GM21390 (cell line): ENCODE measurements at regions not wholly inside any gene's neighbourhood (a gene's known extent, or its start where the extent isn't known, plus 50 kb on each side); places are given as distances from the start of the nearest gene placed in this dataset.
A peak's percentile ranks its signal among the peaks of the same experiment; 100 is the strongest.

Experiments used
- ATAC-seq: cut with Tn5 transposase; IDR thresholded peaks from one replicate; pipeline ENCODE4 v1.9.1; 2021; ENCODE audit not compliant: unreplicated experiment

DNA sequence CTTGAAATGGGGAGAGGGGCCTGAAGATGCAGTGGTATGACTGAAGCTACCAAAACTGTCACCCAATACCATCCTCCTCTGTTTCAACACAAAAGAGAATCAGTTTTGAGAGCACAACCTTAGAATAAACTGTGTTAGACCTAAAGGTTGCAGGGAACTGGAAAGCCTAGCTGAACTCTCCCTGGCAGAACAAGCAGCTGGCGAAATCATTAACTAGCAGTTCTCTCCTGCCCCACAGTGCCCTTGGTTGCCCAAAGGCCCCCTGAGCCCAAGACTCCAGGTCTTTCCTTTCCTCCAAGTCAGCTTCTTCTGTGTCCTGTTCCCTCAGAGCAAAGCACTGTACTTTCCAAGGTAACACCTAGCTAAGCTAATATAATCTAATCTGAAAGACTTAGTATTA lies 135.4 kb upstream of the SLC30A5 start:
- ATAC-seq = no peak

DNA sequence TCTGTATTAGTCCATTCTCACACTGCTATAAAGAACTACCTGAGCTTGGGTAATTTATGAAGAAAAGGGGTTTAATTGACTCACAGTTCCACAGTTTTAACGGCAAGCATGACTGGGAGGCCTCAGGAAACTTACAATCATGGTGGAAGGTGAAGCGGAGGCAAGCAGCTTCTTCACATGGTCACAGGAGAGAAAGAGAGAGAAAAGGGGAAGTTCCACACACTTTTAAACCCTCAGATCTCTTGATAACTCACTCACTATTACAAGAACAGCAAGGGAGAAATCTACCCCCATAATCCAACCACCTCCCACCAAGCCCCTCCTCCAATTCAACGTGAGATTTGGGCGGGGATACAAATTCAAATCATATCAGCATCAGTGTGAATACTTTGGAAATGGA lies 133.4 kb upstream of the SLC30A5 start:
- ATAC-seq = no peak

DNA sequence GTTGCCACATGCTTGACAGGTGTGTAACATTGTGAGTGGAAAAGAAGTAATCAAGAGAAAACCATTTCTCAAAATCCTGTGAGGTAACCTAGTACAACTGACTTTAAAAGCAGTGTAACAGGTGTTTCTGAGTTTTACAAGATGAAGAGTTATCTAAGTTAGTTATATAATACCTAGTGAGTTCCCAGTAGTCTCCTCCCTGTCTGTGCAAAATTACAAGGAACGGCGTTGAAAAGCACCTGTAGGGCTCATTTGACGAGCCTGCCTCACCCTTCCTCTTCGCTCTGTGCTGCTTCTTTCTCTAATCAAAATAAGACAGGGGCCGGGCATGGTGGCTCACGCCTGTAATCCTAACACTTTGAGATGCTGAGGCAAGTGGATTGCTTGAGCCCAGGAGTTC lies 132.9 kb upstream of the SLC30A5 start:
- no peak for ATAC-seq

DNA sequence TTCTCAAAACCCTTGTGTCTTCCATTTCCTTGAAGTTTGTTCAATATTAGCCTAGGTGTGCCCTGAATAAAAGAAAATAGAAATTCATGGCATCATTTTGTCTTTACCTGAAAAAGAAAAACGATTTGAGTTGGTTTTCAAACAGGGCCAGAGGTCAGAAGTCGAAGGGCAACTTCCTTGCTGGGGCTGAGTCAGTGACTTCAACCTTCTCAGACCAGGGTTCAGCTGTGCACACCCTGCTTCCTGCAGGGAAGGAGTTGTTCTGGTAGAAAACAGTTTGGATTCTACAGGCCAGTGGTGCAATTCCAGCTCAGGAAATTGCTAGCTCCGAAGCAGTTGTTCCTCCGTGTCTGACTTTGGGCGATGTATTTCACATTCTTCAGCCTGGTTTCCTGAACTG lies 132.1 kb upstream of the SLC30A5 start:
- ATAC-seq = no peak

DNA sequence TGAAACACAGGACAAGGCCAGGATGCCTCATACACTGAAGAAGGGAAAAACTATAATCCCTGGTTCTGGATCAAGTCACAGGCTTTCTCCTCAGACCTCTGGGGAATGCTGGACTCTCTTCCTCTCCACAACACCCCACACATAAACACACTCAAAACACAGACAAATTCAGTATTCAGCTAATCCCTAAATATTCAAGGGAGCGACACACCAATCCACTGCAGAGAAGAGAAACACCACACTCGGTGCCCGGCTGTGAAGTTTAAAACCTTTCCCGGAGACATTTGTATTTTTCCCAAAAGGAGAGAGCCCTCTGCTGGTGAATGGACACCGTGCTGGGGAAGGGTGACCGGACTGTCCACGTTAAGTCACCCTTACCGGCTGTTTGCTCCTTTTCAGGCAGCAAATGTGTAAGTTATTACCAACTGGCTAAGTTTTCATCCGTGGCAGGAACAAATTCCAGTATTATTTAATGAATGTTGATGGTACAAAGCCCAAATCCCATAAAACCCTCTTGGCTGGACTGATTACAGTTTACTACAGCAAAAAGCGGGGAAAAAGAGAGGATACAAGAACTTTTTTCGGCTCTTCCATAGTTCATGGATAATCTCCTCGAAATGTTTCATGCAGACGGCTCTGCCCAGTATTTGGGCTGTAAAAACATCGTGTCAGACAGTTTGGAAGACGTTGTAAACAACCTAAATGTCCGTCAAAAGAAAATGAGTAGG lies 130.9 kb upstream of the SLC30A5 start:
- no peak for ATAC-seq

DNA sequence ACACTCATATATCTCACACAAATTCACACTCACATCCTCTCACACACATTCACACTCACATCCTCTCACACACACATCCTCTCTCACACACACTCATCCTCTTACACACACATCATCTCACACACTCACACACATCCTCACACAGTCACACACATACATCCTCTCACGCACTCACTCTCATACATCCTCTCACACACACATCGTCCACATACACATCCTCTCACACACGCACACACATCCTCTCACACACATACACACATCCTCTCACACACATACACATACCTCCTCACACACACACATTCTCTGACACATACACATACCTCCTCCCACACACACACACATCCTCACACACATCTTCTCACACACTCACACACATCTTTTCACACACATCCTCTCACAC lies 129.1 kb upstream of the SLC30A5 start:
- ATAC-seq = no peak

DNA sequence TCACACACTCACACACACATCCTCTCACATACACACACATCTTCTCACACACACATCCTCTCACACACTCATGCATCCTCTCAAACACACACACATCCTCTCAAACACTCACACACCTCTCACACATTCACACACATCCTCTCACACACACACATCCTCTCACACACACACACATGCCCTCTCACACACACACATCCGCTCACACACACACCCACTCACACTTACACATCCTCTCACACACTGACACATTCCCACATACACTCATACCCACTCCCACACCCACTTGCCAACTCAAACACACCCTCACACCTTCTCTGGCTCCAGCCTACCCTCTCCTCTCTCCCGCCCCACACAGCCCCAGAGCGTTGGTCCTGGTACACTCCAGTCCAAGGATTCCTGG lies 127.9 kb upstream of the SLC30A5 start:
- ATAC-seq = no peak

DNA sequence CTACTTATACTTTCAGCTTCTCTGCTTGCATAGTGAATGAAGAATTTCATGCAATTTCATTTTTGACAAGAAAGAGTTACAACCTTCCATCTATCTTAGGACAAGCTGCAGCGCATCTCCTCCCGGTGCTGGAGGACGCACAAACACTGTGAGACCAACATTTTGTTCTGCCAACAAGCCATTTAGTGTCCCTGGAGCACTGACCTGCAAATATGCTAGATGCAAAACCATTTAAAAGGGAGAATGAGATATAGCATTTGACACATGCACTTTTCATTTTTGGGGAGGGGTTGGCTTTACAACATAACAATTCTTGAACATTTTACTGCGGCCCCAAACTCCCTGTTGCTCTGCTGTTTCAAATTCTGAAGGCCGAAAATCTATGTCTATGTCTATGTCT lies 127.2 kb upstream of the SLC30A5 start:
- no peak for ATAC-seq

DNA sequence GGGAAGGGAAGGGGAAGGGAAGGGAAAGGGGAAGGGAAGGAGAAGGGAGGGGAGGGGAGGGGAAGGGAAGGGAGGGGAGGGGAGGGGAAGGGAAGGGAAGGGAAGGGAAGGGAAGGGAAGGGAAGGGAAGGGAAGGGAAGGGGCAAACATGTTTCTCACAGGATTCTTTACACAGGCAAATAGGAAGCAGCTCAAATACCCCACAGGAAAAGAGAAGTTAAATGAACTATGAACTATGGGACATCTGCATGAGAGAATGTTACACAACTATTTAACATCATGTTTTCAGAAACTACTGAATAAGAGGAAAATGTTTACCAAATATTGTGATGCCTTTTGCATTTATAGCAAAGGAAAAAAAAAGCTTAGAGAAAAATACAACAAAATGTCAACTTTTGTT lies 125.4 kb upstream of the SLC30A5 start:
- no peak for ATAC-seq

DNA sequence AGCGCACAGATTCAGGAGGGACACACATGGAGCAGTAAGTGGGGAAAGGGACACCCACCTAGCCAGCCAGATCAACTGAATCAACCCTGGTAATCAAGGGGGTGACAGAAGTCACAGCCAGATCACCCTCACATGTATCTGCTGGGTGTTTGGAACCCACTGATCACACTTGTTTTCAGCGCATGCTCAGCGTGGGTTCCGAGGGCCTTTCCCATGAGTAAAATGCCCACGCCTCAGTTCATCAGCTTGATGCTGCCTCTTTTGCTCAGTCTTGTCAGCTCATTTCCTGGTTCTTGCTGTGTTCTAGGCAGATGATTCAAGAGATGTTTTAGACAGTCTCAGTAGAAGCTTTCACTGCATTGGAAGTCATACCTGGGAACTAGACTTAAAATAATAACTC lies 123.2 kb upstream of the SLC30A5 start:
- no peak for ATAC-seq

DNA sequence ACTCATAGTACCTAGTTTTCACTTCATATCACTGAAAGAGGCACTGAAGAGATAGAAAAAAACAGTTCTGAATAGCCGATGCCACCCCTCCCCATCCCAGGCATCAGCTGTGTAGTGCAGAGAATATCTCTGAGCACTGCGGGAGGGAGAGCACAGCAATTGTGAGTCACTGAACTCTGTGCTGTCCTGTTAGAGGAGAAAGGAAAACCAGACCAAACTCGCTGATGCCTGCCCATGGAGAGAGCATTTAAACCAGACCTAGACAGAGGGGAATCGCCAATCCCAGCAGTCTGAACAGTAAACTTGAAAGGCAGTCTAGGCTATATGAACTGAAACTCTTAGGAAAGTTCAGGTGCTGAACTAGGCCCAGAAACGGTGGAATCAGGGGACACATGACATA lies 120.1 kb upstream of the SLC30A5 start:
- ATAC-seq = no peak

DNA sequence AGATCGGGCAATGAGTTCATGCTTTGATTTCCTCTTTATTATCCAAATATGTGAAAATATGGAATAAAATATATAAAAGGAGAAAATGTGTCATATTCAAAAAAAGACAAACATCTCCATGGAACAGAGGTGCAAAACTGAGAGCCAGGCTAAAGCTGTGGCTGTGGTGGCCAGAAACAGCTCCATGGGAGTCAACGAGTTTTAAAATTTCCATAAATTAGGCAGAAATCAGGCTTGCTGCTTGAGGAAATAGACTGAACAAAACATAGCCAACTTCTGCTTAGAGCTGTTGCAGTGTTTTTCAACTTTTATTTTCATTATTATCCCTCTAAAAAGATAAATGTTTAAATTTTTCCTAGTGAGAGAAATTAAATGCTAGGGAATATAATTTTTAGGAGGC lies 110.8 kb upstream of the SLC30A5 start:
- ATAC-seq = no peak

DNA sequence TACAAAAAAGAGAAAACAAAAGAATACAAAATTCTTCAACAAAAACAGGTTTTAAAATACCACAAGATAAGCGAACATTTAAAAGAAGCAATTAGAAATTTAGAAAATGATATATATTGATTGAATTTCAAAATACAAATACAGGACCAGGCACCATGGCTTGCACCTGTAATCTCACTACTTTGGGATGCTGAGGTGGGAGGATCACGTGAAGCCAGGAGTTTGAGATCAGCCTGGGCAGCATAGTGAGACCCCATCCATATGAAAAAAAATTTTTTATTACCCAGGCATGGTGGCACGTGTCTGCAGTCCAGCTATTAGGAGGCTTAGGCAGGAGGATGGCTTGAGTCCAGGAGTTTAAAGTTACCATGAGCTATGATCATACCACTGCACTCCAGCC lies 109.9 kb upstream of the SLC30A5 start:
- ATAC-seq = no peak

DNA sequence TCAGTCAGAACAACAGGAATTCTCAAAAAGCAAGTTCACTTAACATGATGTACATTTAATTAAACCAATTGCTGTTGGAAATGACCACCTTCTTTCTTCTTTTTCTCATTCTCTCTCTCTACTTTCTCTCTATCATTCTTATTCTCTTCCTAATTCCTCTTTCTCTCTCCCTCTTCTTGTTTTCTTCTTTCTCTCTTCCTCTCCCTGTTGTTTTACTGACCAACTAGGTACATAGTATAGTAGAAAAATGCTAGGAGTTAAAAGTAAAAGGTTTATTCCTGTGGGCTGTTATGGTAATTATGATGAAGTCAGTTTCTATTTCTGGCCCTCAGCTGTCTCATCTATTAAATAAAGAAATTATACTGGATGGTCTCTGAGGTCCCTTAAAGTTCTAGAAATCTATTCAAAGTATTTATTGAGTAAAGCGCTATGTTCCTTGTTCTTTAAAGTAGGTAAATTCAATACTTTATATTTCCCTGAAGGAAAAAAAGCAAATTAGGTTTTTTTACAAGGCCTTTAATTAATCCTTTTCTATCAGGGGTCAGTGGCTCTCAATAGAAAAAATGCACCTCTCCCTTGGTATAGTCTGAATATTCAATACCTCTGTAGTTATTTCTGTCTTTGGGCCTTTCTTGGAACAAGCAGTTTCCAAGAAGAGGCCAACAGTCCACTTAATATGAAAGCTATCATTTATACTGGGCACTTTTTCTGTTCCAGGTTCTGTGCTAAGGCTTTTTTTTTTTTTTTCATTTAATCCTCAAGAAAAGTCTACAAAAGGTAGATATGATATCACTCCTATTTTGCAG lies 102.3 kb upstream of the SLC30A5 start:
- no peak for ATAC-seq

DNA sequence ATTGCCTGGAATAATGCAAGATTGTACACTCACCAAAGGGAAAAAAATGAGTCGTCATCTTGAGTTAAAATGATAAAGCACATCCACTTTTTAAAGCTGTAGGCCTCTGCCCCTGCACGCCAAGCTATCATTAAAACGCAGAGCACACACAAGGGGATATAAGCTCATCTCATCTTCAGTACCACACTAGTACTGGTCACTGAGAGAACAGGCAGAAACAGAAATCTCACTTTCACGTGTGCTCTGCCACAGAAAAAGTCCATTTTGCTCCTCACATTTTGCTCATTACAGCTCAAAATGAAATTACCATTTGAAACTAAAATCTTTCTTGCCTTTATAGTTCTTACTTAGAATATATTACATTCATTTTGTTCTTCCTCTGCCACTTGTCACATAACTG lies 99.2 kb upstream of the SLC30A5 start:
- ATAC-seq = peak; percentile 57

DNA sequence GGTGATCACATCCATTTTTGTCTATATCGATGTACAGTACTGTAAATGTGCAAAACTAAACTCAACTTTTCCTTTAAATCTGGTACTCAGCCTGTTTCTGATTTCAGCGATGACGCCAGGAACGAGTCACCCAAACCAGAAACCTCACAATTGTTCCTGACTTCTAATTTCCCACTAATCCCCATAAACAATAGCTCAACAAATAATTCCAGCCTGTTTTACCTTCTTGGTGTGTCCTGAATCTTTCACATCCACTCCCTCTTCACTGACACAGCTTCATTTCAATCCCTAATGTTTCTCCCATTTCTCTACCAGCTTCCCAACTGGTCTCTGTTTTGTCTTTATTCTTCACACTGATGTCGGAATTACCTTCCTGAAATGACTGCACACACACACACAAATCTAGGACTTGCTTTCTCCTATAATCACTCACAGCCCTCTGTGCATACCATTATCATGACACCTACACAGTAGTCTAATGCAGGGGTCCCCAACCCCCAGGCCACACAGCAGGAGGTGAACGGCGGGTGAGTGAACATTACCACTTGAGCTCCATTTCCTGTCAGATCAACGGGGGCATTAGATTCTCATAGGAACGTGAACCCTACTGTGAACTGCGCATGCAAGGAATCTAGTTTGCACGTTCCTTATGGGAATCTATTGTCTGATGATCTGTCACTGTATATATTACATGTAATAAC lies 97.8 kb upstream of the SLC30A5 start:
- ATAC-seq = no peak

DNA sequence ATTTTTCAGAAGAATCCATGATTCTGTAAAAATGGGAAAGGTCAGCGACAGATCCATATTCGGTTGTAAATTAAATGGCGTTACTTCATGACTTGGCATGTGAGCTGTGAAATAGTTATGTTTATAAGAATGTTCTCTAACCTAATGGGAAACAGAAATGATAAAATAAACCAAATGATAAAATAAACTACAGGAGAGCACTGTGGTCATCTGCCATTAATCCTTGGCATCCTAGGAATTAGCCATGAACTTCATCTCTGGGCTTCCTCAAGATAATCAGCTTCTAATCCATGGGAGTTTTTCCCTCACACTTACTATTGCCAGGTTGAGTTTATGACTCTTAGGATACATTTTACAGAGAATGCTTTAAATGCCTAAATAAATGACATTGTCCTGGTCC lies 94.6 kb upstream of the SLC30A5 start:
- ATAC-seq = no peak

DNA sequence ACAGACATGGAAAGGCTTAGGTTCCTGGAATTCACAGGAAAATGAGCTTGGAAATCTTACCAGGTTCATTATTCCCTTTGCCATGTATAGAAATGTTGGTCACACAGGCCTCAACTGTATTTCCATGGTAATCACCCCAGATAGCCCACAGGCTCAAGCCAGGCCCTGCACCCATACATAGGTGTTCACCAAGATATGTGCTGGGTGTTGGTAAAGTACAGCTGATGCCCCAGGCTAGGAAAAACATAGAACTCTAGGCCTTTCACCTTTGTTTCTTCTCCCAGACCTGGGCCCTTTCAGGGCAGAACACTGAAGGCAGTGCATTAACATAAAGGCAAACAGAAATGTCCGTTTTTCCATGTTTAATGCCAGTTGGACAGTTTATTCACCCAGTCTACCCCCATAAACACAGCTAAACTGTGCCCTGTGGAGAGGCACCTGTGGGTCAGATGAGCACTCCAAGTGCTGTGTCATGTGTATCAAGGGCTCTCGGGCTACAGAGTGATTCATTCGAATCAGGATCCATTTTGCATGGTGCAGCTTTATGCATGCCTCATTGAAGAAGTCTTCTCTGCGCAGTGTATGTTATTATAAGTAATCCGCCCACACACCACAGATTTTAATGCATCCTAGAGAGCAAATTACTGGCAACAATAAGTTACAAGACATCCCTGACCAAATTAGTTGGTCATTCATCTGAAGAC lies 93.4 kb upstream of the SLC30A5 start:
- no peak for ATAC-seq

DNA sequence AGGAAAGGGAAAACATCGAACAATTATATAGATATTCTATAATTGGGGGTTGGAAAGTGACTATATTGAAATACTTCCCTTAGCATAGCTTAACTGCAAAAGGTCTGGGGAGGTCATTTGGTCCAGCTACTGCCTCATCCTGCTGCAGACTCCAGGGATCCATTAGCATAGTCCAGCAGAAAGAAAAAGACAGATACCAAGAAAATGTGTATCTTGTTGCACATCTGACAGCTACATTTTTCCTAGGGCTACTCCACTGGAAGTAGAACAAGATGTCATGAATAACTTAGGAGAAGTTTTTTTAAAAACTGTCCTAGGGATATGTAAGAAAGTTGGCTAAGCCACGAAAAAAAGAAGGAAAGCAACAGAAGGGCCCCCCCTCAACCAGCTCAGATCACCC lies 92.9 kb upstream of the SLC30A5 start:
- no peak for ATAC-seq

DNA sequence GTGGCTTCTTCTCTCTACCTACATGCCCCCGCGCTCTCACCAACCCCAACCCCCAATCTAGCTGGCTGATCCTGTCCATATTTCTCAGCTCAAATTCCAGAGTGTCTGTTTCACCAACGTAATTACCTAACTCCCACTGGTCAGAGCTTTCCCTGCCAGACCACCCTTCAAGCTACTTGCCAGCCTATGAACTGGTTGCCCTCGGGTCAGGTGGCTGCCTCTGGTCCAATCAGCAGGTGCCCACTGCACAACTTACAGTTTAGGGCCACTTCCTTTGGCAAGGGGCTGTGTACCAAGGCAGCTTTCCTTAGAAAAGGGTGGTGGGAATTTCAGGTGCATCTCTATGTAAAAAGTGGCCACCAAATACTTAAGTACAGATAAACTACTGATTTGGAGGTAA lies 92.2 kb upstream of the SLC30A5 start:
- ATAC-seq = no peak

DNA sequence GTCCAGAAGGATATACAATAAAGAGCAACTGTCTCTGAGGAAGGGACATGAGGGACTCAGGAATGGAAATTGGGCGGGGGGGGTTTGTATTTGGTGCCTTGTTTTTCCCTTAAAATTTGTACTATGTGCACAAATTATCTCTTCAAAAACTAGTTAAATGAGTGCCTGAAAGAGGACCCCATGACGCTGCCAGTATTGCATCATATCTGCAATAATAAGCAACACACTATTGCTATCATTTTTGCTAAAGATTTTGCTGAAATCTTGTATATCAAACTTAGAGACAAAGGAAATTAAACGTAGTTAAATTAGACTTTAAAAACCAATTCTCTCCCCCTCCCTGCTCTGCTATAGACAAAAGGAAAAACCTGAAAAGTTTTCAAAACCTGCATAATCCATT lies 89.7 kb upstream of the SLC30A5 start:
- ATAC-seq = no peak

DNA sequence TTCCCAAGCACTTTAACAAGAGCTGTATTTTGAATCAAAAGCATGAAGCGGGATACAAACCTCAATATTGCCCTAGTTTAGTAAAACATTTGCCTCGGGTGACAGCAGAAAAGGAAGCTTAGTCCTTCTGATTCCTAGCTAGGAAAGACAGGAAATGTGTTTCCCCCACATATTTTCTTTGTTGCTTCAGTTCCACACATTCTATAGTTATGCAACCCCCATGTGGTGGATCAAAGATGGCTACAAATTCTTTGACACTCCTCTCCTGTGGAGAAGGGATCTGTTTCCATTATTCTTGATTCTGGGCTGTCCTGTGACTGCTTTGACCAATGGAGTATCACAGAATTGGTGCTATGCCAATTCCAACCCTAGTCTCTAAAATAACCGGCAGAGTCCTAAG lies 89.1 kb upstream of the SLC30A5 start:
- no peak for ATAC-seq
